ENCODE measurements at regions not wholly inside any gene's neighbourhood (a gene's known extent, or its start where the extent isn't known, plus 50 kb on each side); places are given as distances from the start of the nearest gene placed in this dataset.

GRCh38 chr5:160174780-160175437 lies 54.4 kb upstream of the FABP6 start:
- TF ChIP-seq CTCF (optimal IDR thresholded peaks at IDR 0.05 in 1 of 3, IDR thresholded peaks at IDR 0.05 in 1 of 3, conservative IDR thresholded peaks at IDR 0.05 in 1 of 3; ENCODE audit: extremely low read depth in 1 of 3, insufficient read depth in 2 of 3, low read length in 3 of 3) (no peak), EZH2 (IDR thresholded peaks at IDR 0.05; ENCODE audit: low read length) (no peak)

Measured in keratinocyte (primary cell).